ENCODE measurements at regions not wholly inside any gene's neighbourhood (a gene's known extent, or its start where the extent isn't known, plus 50 kb on each side); places are given as distances from the start of the nearest gene placed in this dataset.

- no peak for DNase-seq (ENCODE audit: low read depth)
These were observed 557.7 kb upstream of the TENM3 start for GRCh38 chr4:181685461-181685860.

DNA sequence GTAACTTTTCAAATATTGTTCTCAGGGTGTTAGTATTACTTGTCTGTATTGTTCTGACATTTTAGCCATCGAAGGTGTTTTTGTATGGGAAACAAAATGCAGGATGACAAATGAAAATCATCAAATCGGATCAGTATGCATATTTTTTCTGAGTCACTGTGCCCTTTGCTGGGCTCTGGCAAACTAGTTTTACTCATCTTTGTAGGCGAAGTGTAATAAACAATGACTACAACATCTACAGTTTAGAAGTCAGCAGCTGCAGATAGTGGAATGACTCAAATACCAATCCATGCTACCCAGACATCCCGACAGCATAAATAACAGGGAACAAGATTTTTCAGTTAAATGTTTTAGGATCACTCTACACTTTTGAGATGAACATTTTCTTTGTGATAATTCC lies 557.3 kb upstream of the TENM3 start:
- peak; percentile 51 for DNase-seq (ENCODE audit: low read depth)

DNA sequence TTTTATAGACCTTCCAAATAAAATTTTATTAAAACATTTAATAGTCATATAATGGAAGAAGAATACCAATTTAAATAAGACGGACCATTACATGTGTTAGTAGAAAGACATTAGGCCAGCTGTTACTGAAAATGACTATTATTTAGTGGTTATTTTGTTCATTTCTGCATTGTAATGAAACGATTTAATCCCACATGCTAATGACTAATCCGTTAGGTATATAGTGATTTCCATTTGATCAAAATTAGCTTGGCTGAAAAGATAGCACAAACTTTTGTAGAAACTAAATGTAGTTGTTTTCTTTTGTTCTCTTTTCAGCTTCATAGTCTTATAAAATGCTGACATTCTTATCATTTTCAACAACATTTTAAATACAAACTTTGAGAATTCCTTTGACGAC lies 556.1 kb upstream of the TENM3 start:
- DNase-seq (ENCODE audit: low read depth) = no peak

DNA sequence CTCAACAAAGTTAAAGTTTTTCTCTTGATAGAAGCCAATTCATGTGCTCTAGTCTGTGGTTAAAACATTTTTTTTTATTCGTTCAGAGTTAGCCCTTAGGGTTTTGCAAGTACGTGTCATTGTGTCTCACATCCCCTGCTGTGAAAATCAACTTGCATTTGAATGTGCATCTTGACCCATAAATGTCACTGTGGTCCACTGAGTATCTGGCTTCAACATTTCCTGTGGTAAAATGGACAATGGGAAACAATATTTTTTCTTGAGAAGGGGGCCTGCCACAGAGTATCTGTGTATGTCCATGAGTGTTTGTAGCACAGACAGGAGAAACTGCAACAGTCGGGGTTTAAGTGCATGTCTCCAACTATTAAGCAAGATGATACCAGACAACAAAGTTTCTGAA lies 554.8 kb upstream of the TENM3 start:
- DNase-seq (ENCODE audit: low read depth) = no peak

DNA sequence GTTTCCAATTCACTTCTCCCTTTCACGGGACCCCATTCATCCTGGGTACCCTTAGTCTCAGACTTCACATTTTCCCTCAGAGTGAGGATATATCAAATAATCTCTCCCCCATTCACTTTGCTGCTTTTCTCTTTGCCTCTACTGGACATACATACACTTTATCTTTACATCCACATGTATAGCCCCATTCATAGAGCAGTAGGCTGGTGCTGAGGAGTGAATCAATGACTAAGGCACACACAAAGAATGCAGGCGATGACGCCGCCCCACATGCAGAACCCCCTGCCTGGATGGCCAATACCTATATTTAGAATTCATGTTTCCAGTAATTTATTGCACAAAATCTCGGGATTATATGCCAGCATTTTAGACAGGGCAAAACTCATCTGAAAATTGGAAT lies 554.3 kb upstream of the TENM3 start:
- no peak for DNase-seq (ENCODE audit: low read depth)

DNA sequence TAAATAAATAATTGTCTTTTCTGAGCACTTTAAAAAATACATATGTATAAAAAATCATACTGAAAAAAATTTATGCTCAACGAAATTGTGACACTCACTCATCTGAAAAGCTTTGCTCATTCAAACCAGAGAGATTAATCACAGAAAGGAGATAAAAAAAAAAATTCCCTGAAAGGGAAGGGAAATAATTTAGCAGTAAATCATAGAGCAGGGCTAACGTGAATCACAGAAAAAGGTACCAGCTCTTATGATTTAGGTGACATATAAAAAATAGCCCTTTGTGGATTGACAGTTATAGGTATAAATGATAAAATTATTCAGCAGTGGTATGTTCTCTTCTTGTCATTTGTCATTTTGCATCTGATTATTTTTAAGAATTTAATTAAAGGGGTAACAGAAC lies 552.7 kb upstream of the TENM3 start:
- no peak for DNase-seq (ENCODE audit: low read depth)

DNA sequence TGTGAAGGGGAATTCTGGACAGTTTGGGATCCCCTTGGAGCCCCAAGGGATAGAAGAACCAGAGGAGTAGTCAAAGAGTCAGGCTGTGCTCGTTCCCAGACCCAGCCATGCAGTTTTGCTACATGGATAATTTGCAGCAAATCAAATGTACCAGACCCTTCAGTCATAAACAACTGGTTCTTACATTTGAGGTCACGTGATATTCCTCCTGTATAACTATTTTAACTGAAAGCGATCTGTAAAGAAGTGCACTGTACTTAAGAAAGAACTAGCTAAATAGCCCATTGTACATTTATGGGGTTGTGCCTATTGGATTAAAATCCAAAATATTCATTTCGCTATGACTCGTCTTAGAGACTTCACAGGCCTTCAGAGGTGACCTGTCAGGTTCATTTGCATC lies 550.2 kb upstream of the TENM3 start:
- DNase-seq (ENCODE audit: low read depth) = no peak

GRCh38 chr4:181693517-181693916 lies 549.7 kb upstream of the TENM3 start:
- no peak for DNase-seq (ENCODE audit: low read depth)

DNA sequence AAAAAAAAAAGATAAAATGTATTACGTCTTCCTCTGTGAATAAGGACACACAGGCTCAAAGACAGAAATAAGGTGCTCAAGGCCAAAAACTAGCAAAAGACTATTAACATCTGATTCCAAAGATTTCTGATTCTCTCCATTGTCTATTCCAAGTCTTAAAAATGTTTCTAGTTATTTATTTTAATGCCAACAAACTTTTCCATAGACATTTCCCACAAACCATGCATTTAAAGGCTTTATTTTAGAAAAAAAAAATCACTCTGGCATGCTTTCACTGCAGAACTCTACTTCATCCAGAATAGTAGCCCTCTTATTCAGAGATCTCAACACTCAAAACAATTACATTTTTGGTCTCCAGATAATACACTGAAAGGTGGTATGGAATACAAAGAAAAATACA lies 545.0 kb upstream of the TENM3 start:
- DNase-seq (ENCODE audit: low read depth) = no peak

- DNase-seq (ENCODE audit: low read depth) = no peak
These were observed 542.0 kb upstream of the TENM3 start for GRCh38 chr4:181701214-181701613.

- no peak for DNase-seq (ENCODE audit: low read depth)
These were observed 541.3 kb upstream of the TENM3 start for GRCh38 chr4:181701894-181702293.

GRCh38 chr4:181702864-181703495 lies 540.2 kb upstream of the TENM3 start:
- DNase-seq (ENCODE audit: low read depth) = no peak

GRCh38 chr4:181710143-181710542 lies 533.1 kb upstream of the TENM3 start:
- DNase-seq (ENCODE audit: low read depth) = no peak

DNA sequence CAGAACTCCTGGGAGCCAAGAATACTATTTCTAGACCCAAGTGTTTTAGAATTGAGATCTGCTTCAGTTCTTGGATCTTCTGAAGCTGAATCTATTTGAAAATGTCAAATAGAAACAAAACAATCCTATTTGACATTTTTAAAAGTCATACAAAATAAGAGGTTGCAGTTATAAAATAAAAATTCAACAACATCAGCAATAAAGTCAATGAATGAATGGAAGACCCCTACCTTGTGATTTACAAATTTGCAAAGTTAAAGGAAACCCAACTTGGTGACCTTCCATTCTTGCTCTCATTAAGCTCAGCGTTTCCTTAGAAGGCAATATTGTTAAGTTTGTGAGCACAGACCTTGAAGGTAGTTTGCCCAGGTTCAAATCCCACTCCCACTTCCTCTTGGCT lies 531.8 kb upstream of the TENM3 start:
- no peak for DNase-seq (ENCODE audit: low read depth)

GRCh38 chr4:181728305-181728966 lies 514.8 kb upstream of the TENM3 start:
- DNase-seq (ENCODE audit: low read depth) = no peak

DNA sequence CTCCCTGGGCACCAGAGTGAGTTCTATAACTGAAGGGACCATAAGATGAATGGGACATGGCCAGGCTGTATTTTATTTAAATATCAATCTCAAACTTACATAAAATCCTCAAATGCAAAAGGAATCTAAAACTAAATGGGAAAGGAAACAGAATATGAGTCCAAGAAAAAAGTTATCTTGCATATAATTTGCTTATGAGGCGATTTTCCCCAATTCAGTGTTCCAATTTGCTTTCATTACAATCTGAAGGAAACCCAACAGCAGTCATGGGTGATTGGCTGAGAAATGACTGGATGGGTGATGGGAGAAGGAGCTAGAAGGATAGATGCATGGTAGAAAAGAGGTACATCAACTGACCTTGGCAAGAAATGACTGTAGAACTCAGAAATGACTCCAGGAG lies 511.3 kb upstream of the TENM3 start:
- no peak for DNase-seq (ENCODE audit: low read depth)

DNA sequence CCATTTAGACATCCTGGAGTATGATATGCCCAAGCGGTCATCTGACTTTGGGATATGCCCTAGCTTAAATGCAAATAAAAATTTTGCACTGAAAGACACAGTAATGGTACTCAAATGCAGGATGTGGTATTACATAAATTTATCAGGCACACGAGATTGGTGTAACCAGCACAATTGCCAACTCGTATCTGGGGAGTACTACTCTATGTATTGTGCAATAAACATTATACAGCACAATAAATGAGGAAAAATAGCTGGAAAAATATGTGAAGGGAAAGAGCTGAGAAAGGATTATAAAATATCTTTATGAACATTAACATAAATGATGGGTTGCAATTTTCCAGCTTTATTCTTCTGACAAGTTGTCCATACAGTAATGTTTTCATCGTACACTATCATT lies 505.5 kb upstream of the TENM3 start:
- no peak for DNase-seq (ENCODE audit: low read depth)

- DNase-seq (ENCODE audit: low read depth) = no peak
These were observed 504.2 kb upstream of the TENM3 start for GRCh38 chr4:181739031-181739430.

DNA sequence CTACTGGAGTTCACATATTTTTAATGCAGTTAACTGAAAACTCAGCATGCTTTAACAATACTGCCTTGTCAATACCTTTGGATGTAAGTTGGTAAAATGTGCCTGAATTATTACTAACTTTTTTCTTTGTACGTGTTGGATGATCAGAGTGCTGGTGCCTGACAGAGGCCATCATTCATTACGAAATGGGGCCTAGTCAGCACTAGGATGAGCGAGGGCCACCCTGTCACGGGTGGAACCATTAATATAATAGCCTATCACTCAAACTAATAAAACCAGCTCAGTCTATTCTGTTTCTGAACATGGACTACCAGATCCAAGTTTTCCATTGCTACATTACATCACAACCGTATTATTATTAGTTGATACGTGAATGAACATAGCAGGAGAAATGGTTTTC lies 501.7 kb upstream of the TENM3 start:
- DNase-seq (ENCODE audit: low read depth) = no peak

- no peak for DNase-seq (ENCODE audit: low read depth)
These were observed 497.1 kb upstream of the TENM3 start for GRCh38 chr4:181745933-181746625.

DNA sequence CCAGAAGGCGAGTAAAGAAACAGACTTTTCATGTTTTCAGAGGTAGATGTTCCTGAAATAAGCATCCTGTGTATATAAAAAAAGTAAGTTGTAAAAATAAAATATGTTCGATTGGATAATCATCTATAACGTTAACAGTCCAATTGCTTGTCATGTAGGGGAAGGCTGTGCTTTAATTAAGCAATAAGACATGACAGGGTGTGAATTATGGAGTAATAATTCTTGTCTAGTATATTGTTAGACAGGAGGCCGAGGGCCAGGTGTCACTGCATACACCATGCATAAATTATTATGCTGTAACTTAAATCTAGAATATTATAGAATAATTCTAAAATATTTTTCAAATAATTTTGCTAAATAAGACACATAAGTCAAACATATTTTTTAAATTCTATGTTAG lies 494.6 kb upstream of the TENM3 start:
- DNase-seq (ENCODE audit: low read depth) = no peak

DNA sequence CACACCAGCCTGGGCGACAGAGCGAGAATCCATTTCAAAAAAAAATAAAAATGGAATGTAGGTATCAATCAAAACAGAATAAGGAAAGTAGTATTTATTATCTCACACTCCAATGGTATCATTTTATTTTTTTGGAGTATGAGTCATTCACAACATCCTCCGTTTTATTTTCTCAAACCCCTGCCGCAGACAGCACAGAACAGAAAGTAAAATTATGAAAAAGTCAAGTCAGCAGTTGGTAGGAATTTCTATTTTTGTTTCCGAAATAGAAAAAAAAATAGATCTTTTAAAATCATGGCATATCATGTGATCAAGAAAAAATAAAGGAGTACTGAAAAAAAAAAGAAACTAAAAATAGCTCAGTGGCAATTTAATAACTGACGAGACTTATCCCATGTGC lies 490.7 kb upstream of the TENM3 start:
- peak; percentile 14 for DNase-seq (ENCODE audit: low read depth)

DNA sequence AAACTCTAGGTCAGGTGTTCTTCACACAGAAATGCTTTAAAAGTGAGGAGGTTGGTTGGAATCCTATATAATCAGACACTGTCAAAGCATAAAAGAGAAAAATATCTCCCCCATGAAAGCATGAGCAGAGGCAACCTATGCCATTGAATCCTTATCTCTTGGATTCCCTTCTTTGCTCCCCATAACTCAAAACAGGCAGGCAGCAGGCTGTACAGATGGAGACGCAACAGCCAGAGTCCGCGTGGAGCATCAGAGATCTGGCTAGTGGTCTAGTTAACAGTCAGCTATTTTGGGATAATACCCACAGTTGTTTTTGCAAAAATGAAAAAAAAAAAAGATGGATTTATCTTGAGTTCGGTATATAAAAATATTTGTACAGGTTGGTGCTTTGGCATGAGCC lies 490.0 kb upstream of the TENM3 start:
- no peak for DNase-seq (ENCODE audit: low read depth)

DNA sequence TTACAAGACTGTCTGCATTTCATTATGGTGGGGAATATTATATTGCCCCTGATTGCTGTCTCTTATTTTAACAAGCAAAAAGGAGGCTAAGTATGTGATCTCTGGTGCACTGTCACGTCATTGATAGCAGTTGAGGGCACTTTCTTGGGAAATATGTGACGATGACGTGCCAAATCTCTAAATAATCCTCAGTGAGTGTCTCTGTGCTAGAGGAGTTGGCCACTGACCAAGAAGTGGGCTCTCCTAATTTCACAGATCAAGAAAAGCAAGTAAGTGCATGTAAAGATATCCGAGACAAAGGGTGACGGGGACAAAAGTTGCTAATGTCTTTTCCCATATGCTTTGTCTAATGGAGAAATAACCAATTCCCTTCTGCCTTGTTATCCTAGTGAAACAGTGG lies 487.4 kb upstream of the TENM3 start:
- DNase-seq (ENCODE audit: low read depth) = no peak

Measured in stromal cell of bone marrow (primary cell).